ENCODE measurements at regions not wholly inside any gene's neighbourhood (a gene's known extent, or its start where the extent isn't known, plus 50 kb on each side); places are given as distances from the start of the nearest gene placed in this dataset.
"Not testable (repeated sequence)": the region's sequence is repeated elsewhere in the genome, so short reads cannot be mapped to it uniquely, and the experiment has no call there.

- no peak for DNase-seq (ENCODE audit: low spot score)
These were observed 965.9 kb upstream of the AMELY start for GRCh38 chrY:7877458-7877857.

DNA sequence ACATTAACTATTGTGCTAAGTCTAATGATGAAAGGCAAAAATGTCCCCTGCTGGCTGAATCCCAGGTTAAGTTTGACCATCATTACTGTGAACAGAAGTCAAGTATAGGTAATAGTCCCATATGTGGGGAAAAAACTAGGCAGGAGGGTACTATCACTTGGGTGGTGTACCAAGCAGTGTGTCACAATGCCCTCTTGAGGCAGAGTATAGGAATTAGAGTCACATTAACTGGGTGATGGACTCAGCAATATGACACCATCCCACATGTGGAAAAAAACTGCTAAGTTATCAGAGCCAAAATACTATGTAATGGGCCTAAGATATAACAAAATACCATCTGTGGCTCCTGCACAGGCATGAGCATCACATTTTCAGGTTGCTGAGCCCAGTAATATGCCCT, 962.5 kb upstream of the AMELY start:
- DNase-seq (ENCODE audit: low spot score), result peak; percentile 0

DNA sequence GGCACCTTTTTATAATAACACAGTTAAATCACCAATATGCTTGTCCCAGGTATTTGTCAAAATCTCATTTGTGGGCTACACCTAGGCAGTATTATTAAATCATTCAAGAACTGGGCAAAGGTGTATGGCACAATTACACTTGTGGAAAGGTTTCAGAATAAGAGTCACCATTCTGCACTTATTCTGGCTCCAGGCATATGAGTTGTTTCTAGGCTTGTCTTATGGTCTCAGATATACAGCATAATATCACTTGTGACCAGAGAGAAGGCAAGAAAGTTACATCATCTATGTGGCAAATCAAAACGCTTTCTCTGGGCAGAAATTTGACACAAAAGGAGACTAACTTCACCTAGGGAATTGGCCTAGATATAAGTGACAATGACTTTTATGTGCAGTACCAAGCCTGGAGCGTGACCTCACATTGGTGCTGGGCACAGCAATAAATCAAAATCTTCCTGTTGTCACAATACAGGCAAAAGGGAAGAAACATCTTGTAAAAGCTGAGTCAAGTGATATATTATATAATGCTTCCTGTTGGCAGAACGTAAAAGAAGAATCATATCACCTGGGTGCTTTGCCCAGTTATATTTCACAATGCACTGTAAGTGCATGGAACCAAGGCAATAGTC, 959.9 kb upstream of the AMELY start:
- no peak for DNase-seq (ENCODE audit: low spot score)

DNA sequence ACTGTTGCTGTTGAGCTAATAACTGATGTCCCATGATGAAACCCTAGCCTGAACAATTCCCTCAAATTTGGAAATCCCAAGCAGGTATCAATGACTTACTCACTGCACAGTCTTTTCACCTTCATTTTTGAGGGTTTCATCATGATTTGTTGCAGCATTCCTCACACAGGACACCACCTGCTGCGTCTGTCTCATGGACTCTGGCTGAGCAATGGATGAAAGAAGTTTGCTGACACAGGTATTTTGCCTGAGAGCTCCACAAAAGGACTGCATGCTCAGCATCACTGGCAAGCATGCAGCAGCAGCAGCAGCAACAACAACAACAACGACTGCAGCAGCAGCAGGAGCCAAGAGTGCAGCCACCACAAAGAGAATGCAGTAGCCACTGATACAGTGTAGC, 955.4 kb upstream of the AMELY start:
- no peak for DNase-seq (ENCODE audit: low spot score)

DNA sequence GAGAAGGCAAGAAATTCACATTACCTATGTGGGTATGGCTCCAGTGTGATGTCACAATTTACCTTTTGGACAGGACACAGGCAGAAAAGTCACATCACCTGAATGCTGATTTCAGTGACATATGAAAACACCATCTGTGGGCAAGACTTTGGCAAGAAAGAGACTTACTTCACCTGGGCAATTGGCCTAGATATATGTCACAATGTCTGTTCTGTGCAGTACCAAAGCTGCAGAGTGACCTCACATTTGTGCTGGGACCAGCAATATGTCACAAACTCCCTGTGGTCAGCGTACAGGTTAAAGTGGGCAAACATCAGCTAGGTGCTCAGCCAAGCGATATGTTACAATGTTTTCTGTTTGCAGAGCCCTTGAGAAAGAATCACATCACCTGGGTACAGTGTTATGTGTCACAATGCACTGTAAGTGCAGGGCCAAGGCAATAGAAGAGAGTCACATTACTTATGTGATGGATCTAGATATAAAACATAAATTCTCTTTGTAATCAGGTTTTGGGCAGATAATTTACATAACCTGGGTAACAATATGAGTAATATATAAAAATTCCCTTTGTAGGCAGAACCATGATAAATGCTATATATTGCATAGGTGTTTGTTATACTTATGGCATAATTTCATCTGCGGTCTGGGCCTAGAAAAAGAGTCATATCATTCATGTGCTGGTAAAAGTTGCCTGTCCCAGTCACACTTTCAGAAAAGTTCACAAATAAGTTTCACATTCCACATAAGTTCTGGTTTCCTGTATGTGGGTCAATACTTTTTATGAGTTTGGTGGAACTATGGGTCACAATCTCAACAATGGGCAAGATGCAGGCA, 949.4 kb upstream of the AMELY start:
- no peak for DNase-seq (ENCODE audit: low spot score)

DNA sequence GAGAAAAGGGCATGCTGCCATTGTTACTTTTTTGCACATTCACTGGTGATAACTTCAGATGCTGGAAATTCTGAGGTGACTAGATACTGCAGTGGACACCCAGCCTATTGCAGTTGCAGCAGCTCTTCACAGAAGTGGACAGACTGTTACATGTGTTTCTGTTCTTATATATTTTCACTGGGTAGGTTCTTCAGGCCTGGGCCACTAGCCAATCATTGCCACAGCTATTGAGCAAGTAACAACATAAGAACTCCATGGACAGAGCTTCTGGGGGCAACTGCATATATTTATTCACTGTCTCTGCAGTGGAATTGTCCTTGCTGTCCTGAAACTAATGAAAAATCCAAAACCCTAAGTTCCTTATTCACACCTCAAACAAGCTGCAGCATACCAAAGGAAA, 938.6 kb upstream of the AMELY start:
- DNase-seq (ENCODE audit: low spot score), result no peak

GRCh38 chrY:7845776-7846175, 934.2 kb upstream of the AMELY start:
- DNase-seq (ENCODE audit: low spot score), result no peak

DNA sequence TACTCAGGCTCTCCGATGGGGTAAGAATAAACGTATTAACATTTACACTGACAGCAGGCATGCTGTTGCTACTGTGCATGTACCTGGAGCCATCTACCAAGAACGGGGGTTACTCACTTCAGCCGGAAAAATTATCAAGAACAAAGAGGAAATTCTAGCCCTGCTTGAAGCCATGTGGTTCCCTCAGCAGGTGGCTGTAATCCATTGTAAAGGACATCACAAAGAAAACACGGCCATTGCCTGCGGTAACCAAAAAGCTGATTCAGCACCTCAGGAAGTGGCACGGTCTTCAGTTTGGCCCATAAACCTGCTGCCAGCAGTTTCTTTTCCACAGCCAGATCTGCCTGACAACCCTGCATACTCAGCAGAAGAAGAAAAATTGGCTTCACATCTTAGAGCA, 925.5 kb upstream of the AMELY start:
- DNase-seq (ENCODE audit: low spot score), result no peak

GRCh38 chrY:7836366-7836765, 924.8 kb upstream of the AMELY start:
- no peak for DNase-seq (ENCODE audit: low spot score)

- no peak for DNase-seq (ENCODE audit: low spot score)
These were observed 923.9 kb upstream of the AMELY start for GRCh38 chrY:7835416-7835815.

- no peak for DNase-seq (ENCODE audit: low spot score)
These were observed 922.7 kb upstream of the AMELY start for GRCh38 chrY:7834284-7834683.

DNA sequence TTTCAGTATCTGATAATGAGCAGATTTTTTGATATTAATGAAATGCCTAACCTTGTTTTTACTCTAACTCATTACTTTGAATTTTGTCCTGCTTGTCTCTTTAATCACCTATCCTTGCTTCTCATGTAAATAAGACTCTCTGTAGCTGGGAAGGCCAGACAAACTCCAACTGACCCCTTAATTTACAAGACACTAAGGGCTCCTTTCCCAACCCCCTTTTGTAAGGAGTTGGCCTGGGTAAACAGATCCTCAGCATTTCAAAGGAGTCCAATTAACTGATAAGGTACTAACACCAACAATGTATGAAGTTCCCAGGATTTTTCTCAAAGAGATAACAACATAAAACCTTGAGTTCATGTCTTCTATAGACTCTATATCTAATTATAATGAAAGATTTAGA, 919.3 kb upstream of the AMELY start:
- DNase-seq (ENCODE audit: low spot score), result not testable (repeated sequence)

- no peak for DNase-seq (ENCODE audit: low spot score)
These were observed 915.0 kb upstream of the AMELY start for GRCh38 chrY:7826533-7826932.

DNA sequence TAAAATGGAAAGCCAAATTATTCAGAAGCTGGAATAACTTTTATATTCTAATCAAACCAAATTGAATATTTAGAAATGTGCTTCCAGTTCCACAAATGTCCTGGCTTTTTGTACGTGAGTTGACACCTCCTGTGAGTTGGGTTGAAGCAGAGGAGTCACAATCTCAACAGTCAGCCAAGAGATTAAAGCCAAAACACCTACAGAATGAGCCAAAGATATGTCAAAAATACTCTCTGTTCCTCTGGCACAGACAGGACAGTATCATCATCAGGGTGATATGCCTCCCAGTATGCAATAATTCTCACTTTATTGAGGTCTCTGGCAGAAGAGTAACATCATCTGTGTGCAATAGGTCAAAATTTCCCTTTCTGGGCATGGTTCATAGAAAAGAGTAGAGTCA, 914.3 kb upstream of the AMELY start:
- DNase-seq (ENCODE audit: low spot score), result no peak

DNA sequence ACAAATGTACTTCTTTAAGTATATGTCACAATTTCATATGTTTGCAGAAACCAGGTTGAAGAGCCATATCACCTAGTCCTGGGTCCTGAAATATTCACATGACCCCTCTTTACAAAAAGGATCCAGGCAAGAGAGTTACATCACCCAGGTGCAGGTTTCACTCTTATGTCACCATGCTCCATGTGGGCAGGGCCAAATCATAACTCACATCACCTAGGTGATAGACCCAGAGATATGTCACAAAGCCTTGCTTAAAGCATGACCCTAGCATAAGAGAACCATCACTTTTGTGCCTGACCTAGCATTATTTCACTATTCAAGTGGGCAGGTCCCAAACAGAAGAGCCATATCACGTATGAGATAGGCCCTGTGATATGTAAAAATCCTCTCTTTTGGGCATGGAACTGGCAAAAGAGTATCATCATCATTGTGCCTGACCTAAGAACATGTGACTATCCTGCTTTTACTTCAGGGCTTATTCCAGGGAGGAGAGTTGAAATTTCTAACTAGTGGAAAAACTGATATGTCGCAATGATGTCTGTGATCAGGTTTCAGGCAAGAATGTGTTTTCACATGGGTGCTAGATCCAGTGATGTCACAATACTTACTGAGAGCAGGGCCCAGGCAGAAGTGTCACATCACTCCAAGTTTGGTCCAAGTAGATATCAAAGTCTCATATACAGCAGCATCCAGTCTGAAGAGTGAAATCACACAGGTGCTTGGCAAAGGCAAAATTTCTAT, 909.9 kb upstream of the AMELY start:
- DNase-seq (ENCODE audit: low spot score), result no peak

GRCh38 chrY:7818924-7819323, 907.4 kb upstream of the AMELY start:
- DNase-seq (ENCODE audit: low spot score), result no peak

DNA sequence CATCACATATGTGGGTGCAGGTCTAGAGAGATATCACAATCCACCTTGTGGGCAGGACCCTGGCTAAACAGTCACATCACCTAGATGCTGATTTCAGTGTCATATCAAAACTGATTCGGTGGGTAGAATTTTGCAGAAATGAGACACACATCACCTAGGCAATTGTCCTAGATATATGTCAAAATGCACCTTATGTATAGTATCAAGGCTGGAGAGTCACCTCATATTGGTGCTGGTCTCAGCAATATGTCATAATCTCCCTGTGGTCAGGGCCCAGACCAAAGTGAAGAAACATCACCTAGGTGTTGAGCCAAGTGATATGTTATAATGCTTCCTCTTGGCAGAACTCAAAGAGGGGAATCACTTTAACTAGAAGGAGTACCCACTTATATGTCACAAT, 905.0 kb upstream of the AMELY start:
- no peak for DNase-seq (ENCODE audit: low spot score)

DNA sequence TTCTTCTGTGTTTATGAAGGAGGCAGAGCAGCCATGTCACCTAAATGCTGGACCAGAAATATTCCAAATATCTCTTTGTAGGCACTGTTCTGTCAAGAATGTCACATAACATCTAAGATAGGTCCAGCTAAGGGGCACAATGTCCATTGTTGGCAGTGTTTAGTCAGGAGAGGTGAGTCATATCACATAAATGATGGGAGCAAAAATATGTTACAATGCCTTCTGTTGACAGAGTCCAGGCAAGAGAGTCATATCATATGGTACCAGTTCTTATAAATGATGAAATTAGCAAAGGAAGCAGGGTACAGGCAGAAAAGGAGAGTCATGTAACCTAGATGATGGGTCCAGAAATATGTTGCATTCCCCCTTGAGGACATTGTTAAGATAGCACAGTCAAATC, 904.4 kb upstream of the AMELY start:
- DNase-seq (ENCODE audit: low spot score), result no peak

DNA sequence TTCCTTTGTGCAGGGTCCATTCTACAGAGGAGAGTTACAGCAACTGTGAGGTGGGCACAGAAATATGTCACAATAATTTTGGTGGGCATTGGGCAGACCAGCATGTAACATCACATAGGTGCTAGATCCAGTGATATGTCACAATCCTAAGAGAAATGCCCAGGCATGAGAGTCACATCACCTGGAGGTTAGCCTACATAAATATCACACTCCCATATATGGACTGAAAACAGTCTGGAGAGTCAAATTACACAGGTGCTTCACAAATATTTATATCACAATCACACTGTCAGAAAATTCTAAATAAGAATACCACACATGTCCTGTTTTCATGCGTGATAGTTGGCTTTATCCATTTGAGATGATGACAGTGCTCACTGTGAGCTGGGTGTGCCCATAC, 903.7 kb upstream of the AMELY start:
- no peak for DNase-seq (ENCODE audit: low spot score)

GRCh38 chrY:7814361-7814760, 902.8 kb upstream of the AMELY start:
- no peak for DNase-seq (ENCODE audit: low spot score)

DNA sequence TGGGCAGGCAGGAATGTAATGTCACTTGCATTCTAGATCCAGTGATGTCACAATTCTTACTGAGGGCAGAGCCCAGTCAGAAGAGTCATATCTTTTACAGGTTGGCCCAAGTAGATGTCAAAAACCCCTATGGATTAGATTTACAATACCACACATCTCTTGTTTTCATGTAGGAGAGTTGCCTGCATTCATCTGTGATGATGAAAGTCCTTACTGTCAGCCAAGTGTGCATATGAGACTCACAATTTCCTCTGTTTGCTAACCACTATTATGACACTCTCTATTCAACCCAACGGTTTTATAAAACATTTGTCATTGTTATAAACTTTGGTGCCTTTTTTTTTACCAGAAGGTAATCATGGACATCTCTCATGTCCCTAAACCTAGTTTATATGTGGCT, 898.8 kb upstream of the AMELY start:
- no peak for DNase-seq (ENCODE audit: low spot score)

- no peak for DNase-seq (ENCODE audit: low spot score)
These were observed 895.9 kb upstream of the AMELY start for GRCh38 chrY:7807516-7807870.

Data from globus pallidus (tissue), 1 donor.